ENCODE measurements at regions not wholly inside any gene's neighbourhood (a gene's known extent, or its start where the extent isn't known, plus 50 kb on each side); places are given as distances from the start of the nearest gene placed in this dataset.

DNA sequence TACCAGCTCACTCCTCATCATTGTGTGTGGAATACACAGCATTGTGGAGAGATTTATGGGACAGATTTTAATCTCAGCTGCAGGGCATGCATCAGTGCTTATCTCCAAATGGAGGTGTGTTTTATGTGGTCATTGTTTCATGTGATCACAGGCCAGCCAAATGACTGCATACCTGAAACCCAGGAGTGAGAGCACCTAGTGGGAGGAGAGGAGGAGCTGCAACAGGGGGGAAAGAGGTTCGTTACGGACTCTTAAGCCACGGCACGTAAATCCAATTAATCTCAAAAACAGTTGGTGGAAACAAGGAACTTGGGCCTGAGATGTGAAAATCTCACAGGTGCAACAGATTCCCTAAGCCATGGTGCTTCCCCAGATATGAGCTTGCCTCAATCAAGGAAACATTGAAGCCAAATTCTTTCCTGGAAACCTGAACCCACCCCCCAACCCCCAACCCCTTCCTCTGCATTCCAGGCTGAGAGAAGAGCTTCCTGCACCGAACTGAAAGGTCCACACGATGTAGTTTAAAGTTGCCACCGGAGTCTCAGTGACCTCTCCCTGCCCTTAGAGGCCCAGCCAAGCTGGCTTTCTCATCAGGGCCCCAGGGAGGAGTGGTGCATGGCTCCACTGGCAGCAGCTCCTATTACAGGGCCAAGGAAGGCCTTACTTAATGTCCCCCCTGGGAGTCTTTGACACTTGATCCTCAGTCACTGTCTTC lies 167.4 kb downstream of the C1D start:
- no peak overlapping the region for H3K4me2 ChIP-seq (ENCODE audit: control insufficient read depth, insufficient read depth)
- no TSS peak for BruUV-seq (replicated peaks)
- H3K9ac ChIP-seq (ENCODE audit: control insufficient read depth, insufficient read depth, low read length), result no peak overlapping the region
- no peak for TF ChIP-seq TARDBP (IDR thresholded peaks at IDR 0.05; ENCODE audit: borderline replicate concordance)
- SMC1A ChIA-PET (ENCODE audit: uncharacterized antibody, unreplicated experiment), result no interaction called here
- POLR2A ChIA-PET, result interaction anchor here (0.6 kb wide), 1 partner anchor 24 kb away, joined by 3 read pairs; no protein-coding TSS in a partner anchor
- CTCF ChIA-PET, result no interaction called here
- H3K9me3 ChIP-seq (replicated peaks; ENCODE audit: control insufficient read depth, insufficient read depth, low read length), result no peaks in the 10 kb centered on the region
- intact Hi-C loops (cut with micrococcal nuclease; ENCODE audit: unreplicated experiment) (no loop called here), in situ Hi-C loops (cut with MboI) (no loop called here)
- H3K79me2 ChIP-seq (ENCODE audit: control insufficient read depth, insufficient read depth, low read length), result no peaks in the 10 kb centered on the region
- H3K27ac ChIP-seq (ENCODE audit: control insufficient read depth, insufficient read depth), result no peak overlapping the region
- FAIRE-seq (no peak), ATAC-seq (no peak), DNase-seq (ENCODE audit: low read depth, low spot score) (no peak)
- H3K27me3 ChIP-seq (replicated peaks in 1 of 2; ENCODE audit: control insufficient read depth in 2 of 2, insufficient read depth in 2 of 2, low read length in 1 of 2), result no peaks in the 10 kb centered on the region; a peak in 1 of 4 replicates
- no peak overlapping the region for H3K4me3 ChIP-seq
- H4K20me1 ChIP-seq (ENCODE audit: control insufficient read depth, insufficient read depth), result no peaks in the 10 kb centered on the region
- H3K36me3 ChIP-seq (ENCODE audit: control insufficient read depth in 2 of 2, insufficient read depth in 2 of 2, low read length in 1 of 2), result no peaks in the 10 kb centered on the region
- no peaks in the 10 kb centered on the region for H3K4me1 ChIP-seq (ENCODE audit: control insufficient read depth, insufficient read depth, low read length)
- under 1% methylated on average over 7 of the region's 7 CpGs for WGBS (ENCODE audit: insufficient coverage, insufficient replicate concordance, low lambda C conversion rate, missing lambda C conversion rate)
- no peak overlapping the region for H2AFZ ChIP-seq (ENCODE audit: control insufficient read depth, low read depth, low read length)
- RAD21 ChIA-PET (ENCODE audit: unreplicated experiment), result no interaction called here

DNA sequence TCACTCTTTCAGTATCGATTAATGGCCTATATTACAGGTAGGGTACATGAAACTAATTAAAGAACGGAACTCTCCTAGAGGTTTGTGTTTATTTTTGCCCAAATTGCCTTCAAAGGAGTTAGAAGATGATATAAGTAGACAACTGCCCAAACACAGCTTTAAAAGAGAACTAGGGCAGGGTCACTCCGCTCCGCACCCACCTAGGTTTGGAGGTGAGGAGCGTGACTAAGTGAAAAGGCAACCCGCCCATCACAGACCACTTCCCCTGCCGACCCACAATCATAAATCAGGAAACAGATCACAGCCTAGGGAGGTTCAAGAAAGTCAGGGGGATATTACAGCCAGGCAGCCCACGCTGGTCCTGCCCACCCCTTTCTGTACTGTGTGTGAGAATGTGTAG lies 166.7 kb downstream of the C1D start:
- POLR2A ChIA-PET, result interaction anchor here (0.6 kb wide), 1 partner anchor 23 kb away, joined by 3 read pairs; no protein-coding TSS in a partner anchor
- no peak for ATAC-seq
- no peaks in the 10 kb centered on the region for H3K9me3 ChIP-seq (replicated peaks; ENCODE audit: control insufficient read depth, insufficient read depth, low read length)
- intact Hi-C loops (cut with micrococcal nuclease; ENCODE audit: unreplicated experiment), result no loop called here
- no peak for FAIRE-seq
- H2AFZ ChIP-seq (ENCODE audit: control insufficient read depth, low read depth, low read length), result no peak overlapping the region
- in situ Hi-C loops (cut with MboI), result no loop called here
- no peak overlapping the region for H3K4me2 ChIP-seq (ENCODE audit: control insufficient read depth, insufficient read depth)
- no TSS peak for BruUV-seq (replicated peaks)
- no peaks in the 10 kb centered on the region for H3K79me2 ChIP-seq (ENCODE audit: control insufficient read depth, insufficient read depth, low read length)
- H3K9ac ChIP-seq (ENCODE audit: control insufficient read depth, insufficient read depth, low read length), result no peak overlapping the region
- no peak for DNase-seq (ENCODE audit: low read depth, low spot score)
- WGBS (ENCODE audit: insufficient coverage, insufficient replicate concordance, low lambda C conversion rate, missing lambda C conversion rate), result 24% methylated on average over 8 of the region's 8 CpGs
- no peaks in the 10 kb centered on the region; a peak in 1 of 4 replicates for H3K27me3 ChIP-seq (replicated peaks in 1 of 2; ENCODE audit: control insufficient read depth in 2 of 2, insufficient read depth in 2 of 2, low read length in 1 of 2)
- H4K20me1 ChIP-seq (ENCODE audit: control insufficient read depth, insufficient read depth), result no peaks in the 10 kb centered on the region
- CTCF ChIA-PET, result no interaction called here
- TF ChIP-seq ZNF217 (IDR thresholded peaks at IDR 0.05), result no peak
- TF ChIP-seq, protein P1, sequence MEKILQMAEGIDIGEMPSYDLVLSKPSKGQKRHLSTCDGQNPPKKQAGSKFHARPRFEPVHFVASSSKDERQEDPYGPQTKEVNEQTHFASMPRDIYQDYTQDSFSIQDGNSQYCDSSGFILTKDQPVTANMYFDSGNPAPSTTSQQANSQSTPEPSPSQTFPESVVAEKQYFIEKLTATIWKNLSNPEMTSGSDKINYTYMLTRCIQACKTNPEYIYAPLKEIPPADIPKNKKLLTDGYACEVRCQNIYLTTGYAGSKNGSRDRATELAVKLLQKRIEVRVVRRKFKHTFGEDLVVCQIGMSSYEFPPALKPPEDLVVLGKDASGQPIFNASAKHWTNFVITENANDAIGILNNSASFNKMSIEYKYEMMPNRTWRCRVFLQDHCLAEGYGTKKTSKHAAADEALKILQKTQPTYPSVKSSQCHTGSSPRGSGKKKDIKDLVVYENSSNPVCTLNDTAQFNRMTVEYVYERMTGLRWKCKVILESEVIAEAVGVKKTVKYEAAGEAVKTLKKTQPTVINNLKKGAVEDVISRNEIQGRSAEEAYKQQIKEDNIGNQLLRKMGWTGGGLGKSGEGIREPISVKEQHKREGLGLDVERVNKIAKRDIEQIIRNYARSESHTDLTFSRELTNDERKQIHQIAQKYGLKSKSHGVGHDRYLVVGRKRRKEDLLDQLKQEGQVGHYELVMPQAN (conservative IDR thresholded peaks at IDR 0.05), result no peak
- TF ChIP-seq RCOR1 (conservative IDR thresholded peaks at IDR 0.05; ENCODE audit: low read depth, low read length), result no peak
- TF ChIP-seq, protein P2, sequence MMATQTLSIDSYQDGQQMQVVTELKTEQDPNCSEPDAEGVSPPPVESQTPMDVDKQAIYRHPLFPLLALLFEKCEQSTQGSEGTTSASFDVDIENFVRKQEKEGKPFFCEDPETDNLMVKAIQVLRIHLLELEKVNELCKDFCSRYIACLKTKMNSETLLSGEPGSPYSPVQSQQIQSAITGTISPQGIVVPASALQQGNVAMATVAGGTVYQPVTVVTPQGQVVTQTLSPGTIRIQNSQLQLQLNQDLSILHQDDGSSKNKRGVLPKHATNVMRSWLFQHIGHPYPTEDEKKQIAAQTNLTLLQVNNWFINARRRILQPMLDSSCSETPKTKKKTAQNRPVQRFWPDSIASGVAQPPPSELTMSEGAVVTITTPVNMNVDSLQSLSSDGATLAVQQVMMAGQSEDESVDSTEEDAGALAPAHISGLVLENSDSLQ (IDR thresholded peaks at IDR 0.05), result no peak
- TF ChIP-seq, protein P3, sequence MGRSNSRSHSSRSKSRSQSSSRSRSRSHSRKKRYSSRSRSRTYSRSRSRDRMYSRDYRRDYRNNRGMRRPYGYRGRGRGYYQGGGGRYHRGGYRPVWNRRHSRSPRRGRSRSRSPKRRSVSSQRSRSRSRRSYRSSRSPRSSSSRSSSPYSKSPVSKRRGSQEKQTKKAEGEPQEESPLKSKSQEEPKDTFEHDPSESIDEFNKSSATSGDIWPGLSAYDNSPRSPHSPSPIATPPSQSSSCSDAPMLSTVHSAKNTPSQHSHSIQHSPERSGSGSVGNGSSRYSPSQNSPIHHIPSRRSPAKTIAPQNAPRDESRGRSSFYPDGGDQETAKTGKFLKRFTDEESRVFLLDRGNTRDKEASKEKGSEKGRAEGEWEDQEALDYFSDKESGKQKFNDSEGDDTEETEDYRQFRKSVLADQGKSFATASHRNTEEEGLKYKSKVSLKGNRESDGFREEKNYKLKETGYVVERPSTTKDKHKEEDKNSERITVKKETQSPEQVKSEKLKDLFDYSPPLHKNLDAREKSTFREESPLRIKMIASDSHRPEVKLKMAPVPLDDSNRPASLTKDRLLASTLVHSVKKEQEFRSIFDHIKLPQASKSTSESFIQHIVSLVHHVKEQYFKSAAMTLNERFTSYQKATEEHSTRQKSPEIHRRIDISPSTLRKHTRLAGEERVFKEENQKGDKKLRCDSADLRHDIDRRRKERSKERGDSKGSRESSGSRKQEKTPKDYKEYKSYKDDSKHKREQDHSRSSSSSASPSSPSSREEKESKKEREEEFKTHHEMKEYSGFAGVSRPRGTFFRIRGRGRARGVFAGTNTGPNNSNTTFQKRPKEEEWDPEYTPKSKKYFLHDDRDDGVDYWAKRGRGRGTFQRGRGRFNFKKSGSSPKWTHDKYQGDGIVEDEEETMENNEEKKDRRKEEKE (IDR thresholded peaks at IDR 0.05), result no peak
- no peak for TF ChIP-seq MYB (IDR thresholded peaks at IDR 0.05; ENCODE audit: borderline replicate concordance, low read depth, low read length)
- TF ChIP-seq JUNB (IDR thresholded peaks at IDR 0.05), result no peak
- SMC1A ChIA-PET (ENCODE audit: uncharacterized antibody, unreplicated experiment), result no interaction called here
- no peaks in the 10 kb centered on the region for H3K36me3 ChIP-seq (ENCODE audit: control insufficient read depth in 2 of 2, insufficient read depth in 2 of 2, low read length in 1 of 2)
- H3K27ac ChIP-seq (ENCODE audit: control insufficient read depth, insufficient read depth), result no peak overlapping the region
- H3K4me1 ChIP-seq (ENCODE audit: control insufficient read depth, insufficient read depth, low read length), result no peaks in the 10 kb centered on the region
- H3K4me3 ChIP-seq, result no peak overlapping the region
- RAD21 ChIA-PET (ENCODE audit: unreplicated experiment), result no interaction called here

All from GM12878 (cell line).